A172 (cell line): ENCODE measurements at regions not wholly inside any gene's neighbourhood (a gene's known extent, or its start where the extent isn't known, plus 50 kb on each side); places are given as distances from the start of the nearest gene placed in this dataset.
"Not testable (repeated sequence)": the region's sequence is repeated elsewhere in the genome, so short reads cannot be mapped to it uniquely, and the experiment has no call there.

Experiments
- DNase-seq: peaks from one replicate; pipeline ENCODE4 v3.0.0-alpha.2; 2015; ENCODE audit warnings: low spot score

GRCh38 chr1:149700220-149700619 is 82.3 kb upstream of the FCGR1A start:
- DNase-seq, result not testable (repeated sequence)

DNA sequence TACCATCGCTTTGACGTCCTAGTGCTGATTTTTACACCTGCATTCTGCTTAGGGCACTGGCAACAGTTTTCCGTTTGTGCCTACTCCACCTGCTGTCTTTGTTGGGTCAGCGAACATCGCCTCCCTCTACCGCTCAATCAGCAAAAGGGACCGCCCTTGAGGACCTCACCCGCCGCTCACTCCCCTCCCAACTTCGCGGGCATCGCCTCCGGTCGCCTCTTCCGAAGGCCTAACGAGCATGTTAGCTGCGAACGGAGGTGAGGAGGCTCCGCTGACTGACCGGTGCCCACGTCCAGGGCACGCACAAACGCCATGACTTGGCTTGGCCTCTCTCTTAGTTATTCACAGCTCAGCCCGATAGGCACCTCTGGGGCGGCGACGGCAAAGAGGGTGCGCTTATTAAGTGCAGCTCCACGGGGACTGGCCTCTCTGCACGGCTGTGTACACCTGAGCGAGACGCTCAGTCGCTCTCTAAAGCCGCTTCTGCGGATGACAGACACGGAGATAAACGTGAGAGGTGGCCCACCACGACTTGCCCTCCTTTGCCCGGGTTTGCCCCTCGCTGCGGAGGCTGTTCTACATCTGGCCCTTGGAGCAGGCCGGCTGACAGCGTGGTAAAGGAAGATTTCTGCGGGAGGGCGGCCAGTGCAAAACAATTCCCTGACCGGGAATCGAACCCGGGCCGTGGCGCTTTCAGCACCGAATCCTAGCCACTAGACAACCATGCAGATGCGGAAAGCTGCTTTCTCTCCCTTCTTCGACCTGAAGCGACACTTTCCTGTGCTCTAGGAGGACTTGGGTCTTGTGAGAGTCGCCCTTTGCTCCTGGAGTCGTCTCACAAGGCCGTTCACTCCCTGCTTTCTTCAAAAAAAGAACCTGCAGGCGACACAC is 81.6 kb upstream of the FCGR1A start:
- not testable (repeated sequence) for DNase-seq

GRCh38 chr1:149708192-149708853 is 74.2 kb upstream of the FCGR1A start:
- DNase-seq, result peak; percentile 84

DNA sequence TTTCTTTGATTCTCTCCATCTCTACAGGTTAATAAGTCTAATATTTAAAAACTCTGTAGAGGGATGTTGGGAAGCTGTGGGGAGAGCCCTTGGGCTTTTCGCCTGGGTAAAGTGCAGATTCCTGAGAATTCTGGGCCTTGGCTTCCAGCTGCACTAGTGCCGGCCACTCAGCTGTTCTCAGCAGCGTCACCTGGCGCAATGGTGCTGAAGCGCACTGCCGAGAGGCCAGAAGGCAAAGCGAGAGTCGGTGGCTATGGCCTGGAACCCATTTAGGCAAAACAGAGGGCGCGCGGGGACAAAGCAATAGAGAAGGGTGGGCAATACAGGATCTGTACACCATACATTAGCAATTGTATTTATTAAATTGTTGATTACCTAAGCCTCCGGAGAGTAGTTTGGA is 70.8 kb upstream of the FCGR1A start:
- DNase-seq, result not testable (repeated sequence)

- DNase-seq, result peak; percentile 75
Measured at GRCh38 chr1:149712154-149712927, 70.2 kb upstream of the FCGR1A start.

GRCh38 chr1:149713513-149713912 is 69.0 kb upstream of the FCGR1A start:
- not testable (repeated sequence) for DNase-seq

GRCh38 chr1:149713952-149714351 is 68.5 kb upstream of the FCGR1A start:
- DNase-seq, result not testable (repeated sequence)

DNA sequence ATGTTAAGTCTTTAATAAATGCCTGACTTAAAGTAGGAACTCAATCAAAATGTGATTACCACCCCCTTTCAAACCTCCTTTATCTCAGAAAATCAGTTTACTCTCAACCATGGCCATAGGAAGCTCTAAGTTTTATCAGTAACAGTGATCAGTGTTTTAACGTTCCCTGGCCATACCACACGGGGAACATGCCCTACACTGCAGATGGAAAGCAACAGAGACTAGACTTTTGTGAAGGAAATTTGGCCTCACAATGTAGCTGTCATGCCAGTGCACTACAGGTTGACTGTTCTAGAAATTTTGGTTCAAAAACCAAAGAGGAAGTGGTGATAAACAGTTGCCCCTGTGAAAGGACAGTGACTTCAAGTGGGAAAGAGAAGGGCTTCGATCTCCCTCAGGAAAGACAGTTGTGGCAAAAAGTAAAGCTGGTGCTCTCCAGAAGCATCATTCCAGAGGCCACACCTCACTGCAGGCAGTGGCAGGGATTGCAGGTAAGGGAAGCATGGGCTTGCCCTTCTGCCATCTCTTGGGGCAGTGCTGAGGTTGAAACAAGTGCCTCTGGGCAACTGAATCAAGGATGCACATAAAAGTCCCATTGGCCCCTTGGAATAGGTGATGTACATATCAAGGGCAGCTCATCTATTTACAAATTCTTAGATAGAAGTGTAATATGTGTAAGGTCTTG is 57.7 kb upstream of the FCGR1A start:
- DNase-seq, result not testable (repeated sequence)

- not testable (repeated sequence) for DNase-seq
Measured at GRCh38 chr1:149726688-149727087, 55.8 kb upstream of the FCGR1A start.

DNA sequence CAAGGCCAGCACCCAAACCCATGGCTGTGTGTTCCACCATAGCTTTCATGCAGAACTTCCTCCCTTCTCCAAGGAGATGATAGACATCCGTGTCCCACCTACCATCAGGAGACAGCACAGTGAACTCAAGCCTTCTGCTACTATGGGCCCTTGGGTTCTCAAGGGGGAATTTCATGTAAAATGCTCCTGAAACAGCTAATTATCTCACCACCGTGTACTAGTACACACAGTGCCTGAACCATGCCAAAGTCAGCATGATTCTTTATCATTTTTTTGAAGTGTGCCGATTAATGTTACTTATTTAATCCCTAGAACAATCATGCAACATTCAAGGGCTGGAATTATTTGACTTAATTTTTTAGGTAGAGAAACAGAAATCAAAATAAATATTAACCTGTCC is 53.9 kb upstream of the FCGR1A start:
- DNase-seq, result not testable (repeated sequence)
